ENCODE measurements at regions not wholly inside any gene's neighbourhood (a gene's known extent, or its start where the extent isn't known, plus 50 kb on each side); places are given as distances from the start of the nearest gene placed in this dataset.

DNA sequence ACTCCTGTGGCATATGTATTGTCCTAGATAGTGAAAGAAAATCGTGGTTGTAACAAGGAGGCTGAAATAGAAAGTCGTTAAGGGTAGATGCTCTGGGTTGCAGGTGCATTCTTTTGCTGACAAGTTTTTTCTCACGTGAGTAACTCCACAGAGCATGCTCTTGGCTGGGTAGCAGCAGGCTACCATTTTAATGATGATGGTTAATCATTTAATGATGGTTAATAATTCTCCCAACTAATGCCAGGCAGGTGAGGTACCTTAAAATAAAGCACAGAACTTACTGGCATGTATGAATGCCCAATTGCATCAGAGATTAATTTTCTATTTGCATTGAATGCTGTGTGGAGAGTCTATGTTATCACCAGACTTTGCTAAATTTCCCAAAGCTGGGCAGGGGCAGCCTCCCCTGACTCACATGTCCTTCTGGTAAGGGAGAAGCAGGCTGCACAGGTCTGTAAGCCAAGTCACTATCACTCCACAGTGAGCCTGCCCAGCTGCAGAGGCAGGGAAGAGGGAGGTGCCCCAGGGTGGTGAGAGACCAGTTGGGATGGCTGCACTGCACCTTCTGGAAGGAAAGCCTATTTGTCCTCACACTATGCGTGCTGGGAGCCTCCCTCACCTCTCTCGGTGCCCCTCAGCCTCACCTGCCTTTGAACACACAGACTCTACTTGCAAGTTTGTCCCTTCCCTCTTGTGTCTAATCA is 287.0 kb upstream of the IGFBP3 start:
- Histone ChIP-seq H3K27ac (no peak overlapping the region), H3K4me3 (ENCODE audit: low read depth, low read length) (no peak overlapping the region), H3K36me3 (replicated peaks) (no peaks in the 10 kb centered on the region), H3K27me3 (replicated peaks) (no peaks in the 10 kb centered on the region)
- in situ Hi-C loops (cut with HindIII; ENCODE audit: low pct_ligation_motif_present, low sequenced_read_pairs), result no loop called here
- DNase-seq, result no peak
- TF ChIP-seq, protein P1, sequence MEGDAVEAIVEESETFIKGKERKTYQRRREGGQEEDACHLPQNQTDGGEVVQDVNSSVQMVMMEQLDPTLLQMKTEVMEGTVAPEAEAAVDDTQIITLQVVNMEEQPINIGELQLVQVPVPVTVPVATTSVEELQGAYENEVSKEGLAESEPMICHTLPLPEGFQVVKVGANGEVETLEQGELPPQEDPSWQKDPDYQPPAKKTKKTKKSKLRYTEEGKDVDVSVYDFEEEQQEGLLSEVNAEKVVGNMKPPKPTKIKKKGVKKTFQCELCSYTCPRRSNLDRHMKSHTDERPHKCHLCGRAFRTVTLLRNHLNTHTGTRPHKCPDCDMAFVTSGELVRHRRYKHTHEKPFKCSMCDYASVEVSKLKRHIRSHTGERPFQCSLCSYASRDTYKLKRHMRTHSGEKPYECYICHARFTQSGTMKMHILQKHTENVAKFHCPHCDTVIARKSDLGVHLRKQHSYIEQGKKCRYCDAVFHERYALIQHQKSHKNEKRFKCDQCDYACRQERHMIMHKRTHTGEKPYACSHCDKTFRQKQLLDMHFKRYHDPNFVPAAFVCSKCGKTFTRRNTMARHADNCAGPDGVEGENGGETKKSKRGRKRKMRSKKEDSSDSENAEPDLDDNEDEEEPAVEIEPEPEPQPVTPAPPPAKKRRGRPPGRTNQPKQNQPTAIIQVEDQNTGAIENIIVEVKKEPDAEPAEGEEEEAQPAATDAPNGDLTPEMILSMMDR (IDR thresholded peaks at IDR 0.05; ENCODE audit: low read depth, low read length, missing control alignments), result no peak

DNA sequence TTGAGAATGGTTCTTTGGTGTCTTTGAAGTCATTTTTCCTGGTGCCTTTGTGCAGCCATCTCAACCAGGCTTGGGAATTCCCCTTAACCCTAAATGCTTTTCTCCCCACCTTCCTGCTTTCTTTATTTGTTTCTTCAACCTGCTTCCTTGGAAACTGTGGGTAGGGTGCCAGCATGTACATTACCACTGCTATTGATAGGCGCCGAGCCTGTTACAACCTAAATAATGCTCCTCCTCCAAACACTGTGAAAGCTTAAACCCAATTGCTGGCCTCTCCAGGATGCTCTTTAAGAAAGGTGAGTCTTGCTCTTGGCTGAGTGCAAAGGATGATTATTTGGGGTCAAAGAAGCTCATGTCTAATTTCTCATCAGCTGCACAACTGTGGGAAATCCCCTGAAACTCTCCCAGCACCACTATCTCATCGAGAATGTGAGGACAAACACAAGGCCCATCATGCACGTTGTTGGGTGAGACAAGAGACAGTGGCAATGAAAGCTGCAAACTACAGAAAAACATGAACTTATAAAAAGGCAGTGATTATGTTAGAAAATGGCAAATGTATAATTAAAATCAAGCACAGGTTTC is 285.5 kb upstream of the IGFBP3 start:
- DNase-seq, result no peak
- no peaks in the 10 kb centered on the region for H3K36me3 ChIP-seq (replicated peaks)
- H3K27me3 ChIP-seq (replicated peaks), result no peaks in the 10 kb centered on the region
- in situ Hi-C loops (cut with HindIII; ENCODE audit: low pct_ligation_motif_present, low sequenced_read_pairs), result no loop called here
- H3K27ac ChIP-seq, result no peak overlapping the region
- TF ChIP-seq, protein P1 (IDR thresholded peaks at IDR 0.05; ENCODE audit: low read depth, low read length, missing control alignments), result no peak
- H3K4me3 ChIP-seq (ENCODE audit: low read depth, low read length), result no peak overlapping the region

DNA sequence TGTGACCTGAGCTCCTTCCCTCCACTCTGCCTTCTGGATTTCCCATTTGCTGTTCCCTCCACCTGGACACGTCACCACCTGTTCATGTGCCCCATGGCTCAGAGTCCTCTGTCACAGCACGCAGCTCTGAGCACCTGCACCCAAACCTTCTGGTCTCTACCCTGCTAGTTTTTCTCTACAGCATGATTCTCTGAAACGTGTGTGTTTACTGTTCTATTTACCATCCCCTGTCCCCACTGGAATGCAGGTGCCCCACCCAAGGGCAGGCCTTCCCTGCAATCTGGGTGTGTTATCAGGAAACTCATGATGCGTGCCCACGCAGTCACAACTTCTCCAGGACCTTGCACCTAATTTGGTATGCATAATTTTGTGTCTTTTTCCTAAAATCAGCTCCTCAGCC is 284.4 kb upstream of the IGFBP3 start:
- Histone ChIP-seq H3K27me3 (replicated peaks) (no peaks in the 10 kb centered on the region), H3K27ac (no peak overlapping the region), H3K36me3 (replicated peaks) (no peaks in the 10 kb centered on the region), H3K4me3 (ENCODE audit: low read depth, low read length) (no peak overlapping the region)
- TF ChIP-seq, protein P1 (IDR thresholded peaks at IDR 0.05; ENCODE audit: low read depth, low read length, missing control alignments), result no peak
- in situ Hi-C loops (cut with HindIII; ENCODE audit: low pct_ligation_motif_present, low sequenced_read_pairs), result no loop called here
- DNase-seq, result no peak

DNA sequence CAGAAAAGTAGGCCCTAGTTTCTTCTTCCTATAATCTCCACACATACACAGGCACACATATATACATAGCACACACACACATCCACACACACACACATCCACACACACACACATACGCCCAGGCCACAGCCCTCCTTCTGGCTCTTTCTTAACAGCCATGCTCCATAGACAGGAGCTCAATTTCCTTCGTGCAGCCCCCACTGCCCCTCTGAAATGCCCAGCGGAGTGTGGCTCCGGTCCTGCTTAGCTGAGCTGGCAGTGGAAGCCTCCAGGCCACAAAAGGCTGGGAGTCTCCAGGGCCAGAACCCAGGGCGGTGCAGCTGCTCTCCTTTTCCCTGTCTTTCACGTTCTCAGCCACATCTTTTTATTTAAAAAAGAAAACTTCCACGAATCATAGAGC is 282.9 kb upstream of the IGFBP3 start:
- in situ Hi-C loops (cut with HindIII; ENCODE audit: low pct_ligation_motif_present, low sequenced_read_pairs), result no loop called here
- Histone ChIP-seq H3K4me3 (ENCODE audit: low read depth, low read length) (no peak overlapping the region), H3K36me3 (replicated peaks) (no peaks in the 10 kb centered on the region), H3K27me3 (replicated peaks) (no peaks in the 10 kb centered on the region), H3K27ac (no peak overlapping the region)
- TF ChIP-seq, protein P1 (IDR thresholded peaks at IDR 0.05; ENCODE audit: low read depth, low read length, missing control alignments), result no peak
- DNase-seq, result no peak

DNA sequence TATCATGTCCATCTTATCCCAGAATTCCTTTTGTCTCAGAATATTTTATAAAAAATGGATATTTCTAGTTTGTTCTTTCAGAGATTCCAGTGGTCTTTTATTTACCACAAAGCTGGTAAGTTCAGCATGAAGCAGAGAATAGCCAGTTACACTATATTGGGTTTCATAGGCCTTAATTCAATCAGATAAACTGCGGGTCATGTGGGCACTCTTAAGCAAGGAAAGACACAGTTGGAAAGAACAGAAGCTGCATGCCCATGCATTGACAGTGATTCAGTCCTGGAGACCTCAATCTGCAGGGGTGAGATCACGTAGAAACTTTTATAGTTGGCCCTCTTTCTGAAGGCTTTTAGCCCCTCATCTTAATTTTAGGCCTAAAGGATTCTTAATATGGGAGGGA is 281.3 kb upstream of the IGFBP3 start:
- no peak overlapping the region for H3K4me3 ChIP-seq (ENCODE audit: low read depth, low read length)
- no peaks in the 10 kb centered on the region for H3K27me3 ChIP-seq (replicated peaks)
- in situ Hi-C loops (cut with HindIII; ENCODE audit: low pct_ligation_motif_present, low sequenced_read_pairs), result no loop called here
- no peak for DNase-seq
- TF ChIP-seq, protein P1 (IDR thresholded peaks at IDR 0.05; ENCODE audit: low read depth, low read length, missing control alignments), result no peak
- no peaks in the 10 kb centered on the region for H3K36me3 ChIP-seq (replicated peaks)
- H3K27ac ChIP-seq, result no peak overlapping the region

DNA sequence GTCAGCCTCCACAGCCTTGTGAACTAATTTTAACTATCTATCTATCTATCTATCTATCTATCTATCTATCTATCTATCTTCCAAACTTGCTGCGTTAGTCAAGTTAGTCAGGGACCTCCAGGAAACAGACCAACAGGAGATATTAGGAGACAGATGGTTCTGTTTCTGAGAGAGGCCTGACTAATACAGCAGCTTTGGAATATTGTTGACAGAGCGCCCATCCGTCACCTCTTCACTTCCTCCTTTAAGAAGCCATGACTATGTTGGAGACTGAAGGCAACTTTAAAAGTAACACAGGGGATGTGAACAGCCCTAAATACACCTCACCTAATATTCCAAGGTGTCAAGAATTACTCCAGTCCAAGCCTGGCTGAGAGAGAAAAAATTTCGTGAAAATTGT is 280.9 kb upstream of the IGFBP3 start:
- in situ Hi-C loops (cut with HindIII; ENCODE audit: low pct_ligation_motif_present, low sequenced_read_pairs), result no loop called here
- Histone ChIP-seq H3K27me3 (replicated peaks) (no peaks in the 10 kb centered on the region), H3K36me3 (replicated peaks) (no peaks in the 10 kb centered on the region), H3K4me3 (ENCODE audit: low read depth, low read length) (no peak overlapping the region), H3K27ac (no peak overlapping the region)
- DNase-seq, result no peak
- TF ChIP-seq, protein P1 (IDR thresholded peaks at IDR 0.05; ENCODE audit: low read depth, low read length, missing control alignments), result no peak

Measured in brain microvascular endothelial cell (primary cell).